Fibroblast of mammary gland (primary cell): ENCODE measurements at regions not wholly inside any gene's neighbourhood (a gene's known extent, or its start where the extent isn't known, plus 50 kb on each side); places are given as distances from the start of the nearest gene placed in this dataset.

Experiments
- DNase-seq: peaks from one replicate; pipeline ENCODE4 v3.0.0-alpha.2; 2010; ENCODE audit warnings: low read depth
- H3K4me3 ChIP-seq: 2 replicates; pipeline ENCODE4 v1.5.1; 2011; ENCODE audit warnings: low read depth, mild to moderate bottlenecking, low read length, moderate library complexity; ENCODE audit not compliant: control insufficient read depth
- TF ChIP-seq, protein P1 (sequence below): conservative IDR thresholded peaks from 2 replicates; pipeline ENCODE4 v1.5.1; 2011; ENCODE audit warnings: low read depth, low read length, inconsistent platforms; ENCODE audit not compliant: control insufficient read depth, insufficient read depth

DNA sequence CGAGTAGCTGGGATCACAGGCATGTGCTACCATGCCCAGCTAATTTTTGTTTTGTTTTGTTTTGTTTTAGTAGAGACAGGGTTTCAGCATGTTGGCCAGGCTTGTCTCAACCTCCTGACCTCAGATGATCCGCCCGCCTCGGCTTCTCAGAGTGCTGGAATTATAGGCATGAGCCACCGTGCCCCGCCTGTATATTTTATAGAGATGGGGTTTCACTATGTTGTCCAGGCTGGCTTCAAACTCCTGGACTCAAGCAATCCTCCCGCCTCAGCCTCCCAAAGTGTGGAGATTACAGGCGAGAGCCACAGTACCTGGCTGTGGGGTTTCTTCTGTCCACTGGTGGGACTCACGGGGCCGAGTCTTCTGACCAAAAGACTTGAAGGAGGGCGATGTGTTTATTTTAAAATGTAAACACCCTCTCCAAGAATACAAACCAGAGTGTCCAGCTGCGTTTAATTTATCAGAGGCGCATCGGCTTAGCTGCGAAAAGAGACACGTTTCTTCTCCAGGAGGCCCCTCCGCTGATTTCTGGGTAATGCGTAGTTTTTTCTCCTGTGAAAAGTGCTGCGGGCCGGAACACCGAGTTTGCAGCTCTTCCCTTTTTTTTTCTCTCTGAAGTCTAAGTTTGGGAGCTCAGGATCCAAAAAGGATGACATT is 86.9 kb upstream of the CIBAR2 start:
- no peak for DNase-seq
- TF ChIP-seq, protein P1, sequence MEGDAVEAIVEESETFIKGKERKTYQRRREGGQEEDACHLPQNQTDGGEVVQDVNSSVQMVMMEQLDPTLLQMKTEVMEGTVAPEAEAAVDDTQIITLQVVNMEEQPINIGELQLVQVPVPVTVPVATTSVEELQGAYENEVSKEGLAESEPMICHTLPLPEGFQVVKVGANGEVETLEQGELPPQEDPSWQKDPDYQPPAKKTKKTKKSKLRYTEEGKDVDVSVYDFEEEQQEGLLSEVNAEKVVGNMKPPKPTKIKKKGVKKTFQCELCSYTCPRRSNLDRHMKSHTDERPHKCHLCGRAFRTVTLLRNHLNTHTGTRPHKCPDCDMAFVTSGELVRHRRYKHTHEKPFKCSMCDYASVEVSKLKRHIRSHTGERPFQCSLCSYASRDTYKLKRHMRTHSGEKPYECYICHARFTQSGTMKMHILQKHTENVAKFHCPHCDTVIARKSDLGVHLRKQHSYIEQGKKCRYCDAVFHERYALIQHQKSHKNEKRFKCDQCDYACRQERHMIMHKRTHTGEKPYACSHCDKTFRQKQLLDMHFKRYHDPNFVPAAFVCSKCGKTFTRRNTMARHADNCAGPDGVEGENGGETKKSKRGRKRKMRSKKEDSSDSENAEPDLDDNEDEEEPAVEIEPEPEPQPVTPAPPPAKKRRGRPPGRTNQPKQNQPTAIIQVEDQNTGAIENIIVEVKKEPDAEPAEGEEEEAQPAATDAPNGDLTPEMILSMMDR: no peak
- no peak overlapping the region for H3K4me3 ChIP-seq

DNA sequence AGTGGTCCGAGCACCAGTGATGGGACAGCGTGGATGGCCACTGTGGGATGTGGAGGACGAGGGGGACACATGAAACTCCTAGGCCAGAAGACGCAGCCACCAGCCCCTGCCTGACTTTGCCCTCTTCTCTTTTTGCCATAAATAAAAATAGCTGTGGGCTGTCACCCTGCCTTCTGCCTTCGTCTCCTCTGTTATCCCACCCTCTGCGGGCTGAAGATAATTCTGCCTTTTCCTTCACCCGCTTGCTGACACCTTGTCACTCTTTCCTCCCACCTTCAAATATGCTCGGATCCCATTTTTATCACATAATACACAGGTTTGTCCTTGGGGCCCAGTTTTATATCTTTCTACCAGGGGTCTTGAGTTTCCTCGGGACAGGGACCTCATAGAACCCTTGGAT is 87.6 kb upstream of the CIBAR2 start:
- no peak overlapping the region for H3K4me3 ChIP-seq
- TF ChIP-seq, protein P1: no peak
- no peak for DNase-seq

DNA sequence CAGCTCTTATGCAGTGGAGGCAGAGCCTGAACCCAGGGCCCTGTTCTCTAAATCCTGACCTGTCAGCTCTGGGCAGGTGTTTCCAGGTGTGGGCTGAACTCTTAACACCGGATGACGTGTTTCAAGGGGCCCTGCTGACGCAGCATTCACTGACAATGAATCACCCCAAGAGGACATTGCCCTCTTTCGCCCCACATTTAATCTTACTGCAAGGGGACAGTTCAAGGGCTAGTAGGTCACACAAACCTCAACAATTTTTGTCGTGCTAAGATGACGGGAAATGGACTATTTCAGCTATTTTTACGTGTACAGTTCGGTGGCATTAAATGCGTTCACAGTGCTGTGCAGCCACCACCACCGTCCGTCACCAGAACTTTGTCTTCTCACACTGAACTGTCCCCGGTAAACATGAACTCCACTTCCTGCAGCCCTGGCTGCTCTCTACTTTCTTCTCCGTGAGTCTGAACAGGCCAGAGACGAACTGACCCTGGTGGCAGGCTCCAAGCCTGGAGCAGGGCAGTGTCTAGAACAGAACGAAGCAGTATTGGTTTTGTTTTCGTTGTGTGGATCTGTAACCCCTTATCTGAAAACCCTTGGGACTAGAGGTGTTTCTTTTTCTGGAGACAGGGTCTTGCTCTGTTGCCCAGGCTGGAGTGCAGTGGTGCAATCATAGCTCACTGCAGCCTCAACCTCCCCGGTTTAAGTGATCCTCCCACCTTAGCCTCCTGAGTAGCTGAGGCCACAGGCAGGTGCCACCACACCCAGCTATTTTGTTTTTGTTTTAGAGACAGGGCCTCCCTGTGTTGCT is 88.4 kb upstream of the CIBAR2 start:
- TF ChIP-seq, protein P1: no peak
- H3K4me3 ChIP-seq: no peak overlapping the region
- DNase-seq: no peak

DNA sequence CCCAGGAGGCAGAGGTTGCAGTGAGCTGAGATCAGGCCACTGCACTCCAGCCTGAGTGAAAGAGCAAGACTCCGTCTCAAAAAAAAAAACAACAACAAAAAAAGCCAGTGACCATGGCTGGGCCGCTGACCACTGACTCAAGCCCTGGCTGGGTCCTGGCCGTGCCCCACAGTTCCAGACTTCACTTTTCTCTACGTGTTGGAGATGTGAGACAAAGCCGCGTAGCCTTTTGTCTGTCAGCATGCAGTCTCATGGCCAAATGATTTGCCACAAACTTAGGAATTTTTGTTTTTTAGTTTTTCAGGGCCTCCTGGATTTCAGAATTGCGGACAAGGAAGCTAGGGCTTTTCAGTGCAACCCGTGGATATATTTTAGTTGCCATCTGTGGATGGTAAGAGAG is 89.3 kb upstream of the CIBAR2 start:
- peak; percentile 52 for DNase-seq
- TF ChIP-seq, protein P1: no peak
- no peak overlapping the region for H3K4me3 ChIP-seq

DNA sequence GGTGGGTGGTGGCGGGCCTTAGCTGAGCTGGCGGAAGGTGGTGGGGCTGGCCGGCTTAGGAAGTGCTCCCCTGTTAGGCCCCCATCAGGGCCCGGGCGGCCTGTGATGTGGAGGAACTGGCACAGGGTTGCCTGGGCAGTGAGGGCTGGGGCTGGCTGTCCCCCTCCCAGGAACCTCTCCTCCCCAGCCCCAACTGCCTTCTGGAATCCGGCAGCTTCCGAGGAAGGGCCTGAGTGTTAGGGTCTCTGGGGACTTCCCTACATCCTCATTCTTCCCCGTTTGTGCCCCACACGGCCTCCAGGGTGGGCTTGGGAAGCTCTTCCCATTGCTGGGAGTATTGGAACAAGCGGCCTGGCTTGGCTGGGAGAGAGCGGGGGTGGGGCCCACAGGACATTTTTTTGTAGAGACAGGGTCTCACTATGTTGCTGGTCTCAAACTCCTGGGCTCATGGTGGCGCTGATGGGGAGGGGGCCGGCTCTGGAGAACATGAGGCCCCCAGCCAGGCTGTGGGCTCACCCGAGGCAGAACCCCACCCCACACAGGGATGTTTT is 89.9 kb upstream of the CIBAR2 start:
- no peak for DNase-seq
- no peak overlapping the region for H3K4me3 ChIP-seq
- TF ChIP-seq, protein P1: no peak

DNA sequence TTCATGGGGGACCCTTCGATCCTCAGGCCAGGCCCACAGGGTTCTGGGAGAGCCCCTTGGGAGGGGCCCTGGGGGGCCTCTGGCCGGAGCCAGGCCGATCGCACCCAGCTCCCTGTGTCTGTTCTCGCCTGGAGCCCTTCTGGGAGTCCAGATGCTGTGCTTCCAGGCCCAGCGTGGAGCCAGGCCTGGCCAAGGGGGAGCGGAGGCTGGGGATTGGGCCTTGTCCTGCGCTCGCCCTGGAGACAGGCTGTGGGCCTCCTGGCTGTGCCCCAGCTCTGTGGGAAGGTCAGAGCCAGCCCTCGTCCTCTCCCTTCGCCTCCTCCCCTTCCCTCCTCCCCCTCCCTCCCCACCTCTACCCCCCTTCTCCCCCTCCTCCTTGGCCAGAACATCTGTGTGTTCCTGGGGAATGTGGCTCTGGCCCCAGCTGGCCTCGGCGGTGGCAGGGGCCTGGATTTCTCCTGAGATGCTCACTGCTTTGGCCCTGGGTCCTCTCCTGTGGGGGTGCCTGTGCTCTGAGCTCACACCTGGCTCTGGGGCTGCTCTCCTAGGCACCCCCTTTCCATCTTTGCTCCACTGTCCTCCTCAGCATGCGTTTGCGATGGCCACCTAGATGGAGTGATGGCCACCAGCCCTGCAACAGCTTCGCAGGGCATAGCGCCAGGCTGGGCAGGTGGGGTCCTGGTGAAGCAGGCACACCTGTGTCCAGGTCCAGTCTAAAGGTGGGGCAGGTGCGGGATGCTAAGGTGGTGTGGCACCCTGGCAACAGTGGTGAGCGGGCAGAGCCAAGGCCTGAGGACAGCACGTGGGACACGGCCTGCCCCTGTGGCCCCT is 90.6 kb upstream of the CIBAR2 start:
- DNase-seq: peak; percentile 95
- no peak overlapping the region for H3K4me3 ChIP-seq
- TF ChIP-seq, protein P1: no peak
